Vagina (tissue), 2 donors: ENCODE measurements at regions not wholly inside any gene's neighbourhood (a gene's known extent, or its start where the extent isn't known, plus 50 kb on each side); places are given as distances from the start of the nearest gene placed in this dataset.

Experiments used
- DNase-seq, 2 donors: peaks; one replicate each; pipeline ENCODE4 v3.0.0-alpha.2; 2017; ENCODE audit errors: extremely low spot score in 2 of 2
- H3K27ac ChIP-seq: fragments of 200-600 bp; sonication (generic); one replicate; pipeline ENCODE4 v1.5.1; 2019
- H3K27me3 ChIP-seq: fragments of 200-600 bp; sonication (generic); one replicate; pipeline ENCODE4 v1.5.1; 2019
- H3K36me3 ChIP-seq, 2 donors: fragments of 200-600 bp; sonication (generic); one replicate each; pipeline ENCODE4 v1.5.1; 2017 to 2019
- H3K4me1 ChIP-seq: fragments of 200-600 bp; sonication (generic); one replicate; pipeline ENCODE4 v1.5.1; 2019
- H3K4me3 ChIP-seq, 2 donors: fragments of 200-600 bp; sonication (generic); 1 replicate in 1 of 2; 2 replicates in 1 of 2; pipeline ENCODE4 v1.5.1; 2016 to 2019
- H3K9me3 ChIP-seq: fragments of 200-600 bp; sonication (generic); one replicate; pipeline ENCODE4 v1.5.1; 2019
- CTCF ChIP-seq, 3 experiments: fragments of 450-650 bp in 2 of 3; fragments of 200-600 bp in 1 of 3; sonication (generic) in 1 of 3; IDR thresholded peaks; one replicate each; pipeline ENCODE4 v1.5.1; 2017 to 2019; ENCODE audit warnings: antibody characterized with exemption in 3 of 3, mild to moderate bottlenecking in 2 of 3, moderate library complexity in 2 of 3
- POLR2A ChIP-seq, 2 donors: fragments of 450-650 bp; IDR thresholded peaks; one replicate each; pipeline ENCODE4 v1.6.1; 2017; ENCODE audit warnings: antibody characterized with exemption in 2 of 2, mild to moderate bottlenecking in 2 of 2, moderate library complexity in 2 of 2
- POLR2AphosphoS5 ChIP-seq, 2 donors: sonication (generic); formaldehyde crosslinking; IDR thresholded peaks; one replicate each; pipeline ENCODE4 v1.9.0; 2017; ENCODE audit warnings: antibody characterized with exemption in 2 of 2, mild to moderate bottlenecking in 2 of 2, low read depth in 1 of 2; ENCODE audit not compliant: insufficient read depth in 1 of 2
- intact Hi-C: fragments of 100-400 bp; cut with DNase I; formaldehyde crosslinking; loops from one replicate; pipeline ENCODE4 v1.15.1; 2023

GRCh38 chr20:61170496-61171320 lies 81.4 kb upstream of the CDH4 start:
- Histone ChIP-seq H3K9me3 (no peaks in the 10 kb centered on the region), H3K27ac (no peak overlapping the region), H3K36me3 (no peaks in the 10 kb centered on the region), H3K4me1 (no peaks in the 10 kb centered on the region), H3K27me3 (no peaks in the 10 kb centered on the region), H3K4me3 (no peak overlapping the region)
- DNase-seq, result no peak
- intact Hi-C loops, result no loop called here
- TF ChIP-seq POLR2AphosphoS5 (IDR thresholded peaks at IDR 0.05; ENCODE audit: insufficient read depth in 1 of 2, low read depth in 1 of 2) (no peak), CTCF (IDR thresholded peaks at IDR 0.05) (no peak), POLR2A (IDR thresholded peaks at IDR 0.05) (no peak)

- Histone ChIP-seq H3K4me3 (no peak overlapping the region), H3K4me1 (no peaks in the 10 kb centered on the region), H3K27me3 (no peaks in the 10 kb centered on the region), H3K9me3 (no peaks in the 10 kb centered on the region), H3K27ac (no peak overlapping the region), H3K36me3 (no peaks in the 10 kb centered on the region)
- no peak for DNase-seq
- intact Hi-C loops, result no loop called here
- TF ChIP-seq POLR2A (IDR thresholded peaks at IDR 0.05) (no peak), POLR2AphosphoS5 (IDR thresholded peaks at IDR 0.05; ENCODE audit: insufficient read depth in 1 of 2, low read depth in 1 of 2) (no peak), CTCF (IDR thresholded peaks at IDR 0.05) (no peak)
Observed at GRCh38 chr20:61173267-61173666, 78.8 kb upstream of the CDH4 start.

GRCh38 chr20:61173961-61174725 lies 77.9 kb upstream of the CDH4 start:
- no peak overlapping the region for H3K4me3 ChIP-seq
- no peak for DNase-seq
- no peak for TF ChIP-seq CTCF (IDR thresholded peaks at IDR 0.05)
- TF ChIP-seq POLR2A (IDR thresholded peaks at IDR 0.05), result no peak
- TF ChIP-seq POLR2AphosphoS5 (IDR thresholded peaks at IDR 0.05; ENCODE audit: insufficient read depth in 1 of 2, low read depth in 1 of 2), result no peak
- H3K36me3 ChIP-seq, result no peaks in the 10 kb centered on the region
- no peaks in the 10 kb centered on the region for H3K27me3 ChIP-seq
- no peaks in the 10 kb centered on the region for H3K4me1 ChIP-seq
- H3K9me3 ChIP-seq, result no peaks in the 10 kb centered on the region
- no peak overlapping the region for H3K27ac ChIP-seq
- intact Hi-C loops, result no loop called here

GRCh38 chr20:61176874-61177273 lies 75.2 kb upstream of the CDH4 start:
- Histone ChIP-seq H3K4me3 (no peak overlapping the region), H3K36me3 (no peaks in the 10 kb centered on the region), H3K27ac (no peak overlapping the region), H3K4me1 (no peaks in the 10 kb centered on the region), H3K27me3 (no peaks in the 10 kb centered on the region), H3K9me3 (no peaks in the 10 kb centered on the region)
- no peak for TF ChIP-seq POLR2A (IDR thresholded peaks at IDR 0.05)
- no peak for TF ChIP-seq CTCF (IDR thresholded peaks at IDR 0.05)
- TF ChIP-seq POLR2AphosphoS5 (IDR thresholded peaks at IDR 0.05; ENCODE audit: insufficient read depth in 1 of 2, low read depth in 1 of 2), result no peak
- intact Hi-C loops, result no loop called here
- DNase-seq, result no peak
